ENCODE measurements at regions not wholly inside any gene's neighbourhood (a gene's known extent, or its start where the extent isn't known, plus 50 kb on each side); places are given as distances from the start of the nearest gene placed in this dataset.

DNA sequence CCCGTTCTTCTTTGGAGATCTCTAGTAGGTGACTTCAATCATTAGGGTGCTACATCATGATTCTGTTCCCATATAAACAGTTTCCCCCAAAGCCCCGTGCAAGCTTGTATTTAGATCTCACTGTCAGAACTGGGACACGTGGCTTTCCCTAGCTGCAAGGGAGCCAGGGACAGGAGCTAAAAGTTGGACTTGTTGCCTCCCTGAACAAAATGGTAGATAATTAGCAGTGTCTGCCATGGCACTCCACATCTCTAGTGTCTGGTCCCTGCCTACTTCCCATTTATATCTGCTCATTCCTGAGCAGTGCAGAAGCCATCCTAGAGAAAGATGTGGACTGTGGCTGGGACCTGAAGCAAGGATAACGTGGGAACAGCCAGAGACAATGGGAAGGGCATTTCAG is 76.6 kb upstream of the FGFR2 start:
- no peak for TF ChIP-seq POLR2A (IDR thresholded peaks at IDR 0.05)
- TF ChIP-seq, protein P1, sequence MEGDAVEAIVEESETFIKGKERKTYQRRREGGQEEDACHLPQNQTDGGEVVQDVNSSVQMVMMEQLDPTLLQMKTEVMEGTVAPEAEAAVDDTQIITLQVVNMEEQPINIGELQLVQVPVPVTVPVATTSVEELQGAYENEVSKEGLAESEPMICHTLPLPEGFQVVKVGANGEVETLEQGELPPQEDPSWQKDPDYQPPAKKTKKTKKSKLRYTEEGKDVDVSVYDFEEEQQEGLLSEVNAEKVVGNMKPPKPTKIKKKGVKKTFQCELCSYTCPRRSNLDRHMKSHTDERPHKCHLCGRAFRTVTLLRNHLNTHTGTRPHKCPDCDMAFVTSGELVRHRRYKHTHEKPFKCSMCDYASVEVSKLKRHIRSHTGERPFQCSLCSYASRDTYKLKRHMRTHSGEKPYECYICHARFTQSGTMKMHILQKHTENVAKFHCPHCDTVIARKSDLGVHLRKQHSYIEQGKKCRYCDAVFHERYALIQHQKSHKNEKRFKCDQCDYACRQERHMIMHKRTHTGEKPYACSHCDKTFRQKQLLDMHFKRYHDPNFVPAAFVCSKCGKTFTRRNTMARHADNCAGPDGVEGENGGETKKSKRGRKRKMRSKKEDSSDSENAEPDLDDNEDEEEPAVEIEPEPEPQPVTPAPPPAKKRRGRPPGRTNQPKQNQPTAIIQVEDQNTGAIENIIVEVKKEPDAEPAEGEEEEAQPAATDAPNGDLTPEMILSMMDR (IDR thresholded peaks at IDR 0.05): no peak

Measured in ovary (tissue), 3 donors.